Brain pericyte (primary cell): ENCODE measurements at regions not wholly inside any gene's neighbourhood (a gene's known extent, or its start where the extent isn't known, plus 50 kb on each side); places are given as distances from the start of the nearest gene placed in this dataset.

Experiments used
- DNase-seq: peaks from one replicate; pipeline ENCODE4 v3.0.0-alpha.2; 2012; ENCODE audit warnings: low read depth, low spot score

DNA sequence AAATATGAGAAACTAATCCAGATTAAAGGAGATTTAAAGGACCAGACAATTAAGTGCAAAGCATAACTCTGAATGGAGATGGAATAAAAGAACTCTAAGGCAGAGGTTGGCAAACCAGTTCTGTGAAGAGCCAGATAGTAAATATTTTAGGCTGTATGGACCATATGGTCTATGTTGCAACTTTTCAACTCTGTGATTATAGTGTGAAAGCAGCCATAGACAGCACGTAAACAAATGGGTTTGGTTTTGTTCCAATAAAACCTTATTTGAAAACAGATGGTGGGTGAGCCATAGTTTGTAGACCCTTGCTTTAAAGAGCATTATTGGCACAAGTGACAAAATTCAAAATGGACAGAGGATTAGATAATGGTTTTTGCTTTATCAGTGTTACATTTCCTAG lies 884.1 kb downstream of the CCSER2 start:
- DNase-seq: no peak

DNA sequence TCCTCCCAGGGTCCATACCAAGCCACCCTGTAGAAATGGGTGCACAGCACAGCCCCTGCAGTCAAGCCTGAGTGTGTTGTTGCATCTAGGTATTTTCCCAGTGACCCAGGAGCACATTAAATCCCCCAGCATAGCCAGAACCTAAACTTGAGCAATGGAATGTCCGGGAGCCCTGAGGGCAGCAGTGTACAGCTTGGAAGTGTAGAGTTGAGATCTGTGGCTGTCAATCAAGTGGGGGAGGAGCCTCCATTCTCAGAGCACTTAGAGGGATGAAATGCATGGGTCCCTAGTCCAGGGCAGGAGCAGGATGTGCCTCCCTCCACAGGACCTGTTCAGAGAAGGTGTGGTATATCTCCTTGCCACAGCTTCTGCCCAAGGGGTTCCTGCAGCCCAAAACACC lies 885.1 kb downstream of the CCSER2 start:
- no peak for DNase-seq

- no peak for DNase-seq
Observed at GRCh38 chr10:85222300-85222699, 893.9 kb downstream of the CCSER2 start.

DNA sequence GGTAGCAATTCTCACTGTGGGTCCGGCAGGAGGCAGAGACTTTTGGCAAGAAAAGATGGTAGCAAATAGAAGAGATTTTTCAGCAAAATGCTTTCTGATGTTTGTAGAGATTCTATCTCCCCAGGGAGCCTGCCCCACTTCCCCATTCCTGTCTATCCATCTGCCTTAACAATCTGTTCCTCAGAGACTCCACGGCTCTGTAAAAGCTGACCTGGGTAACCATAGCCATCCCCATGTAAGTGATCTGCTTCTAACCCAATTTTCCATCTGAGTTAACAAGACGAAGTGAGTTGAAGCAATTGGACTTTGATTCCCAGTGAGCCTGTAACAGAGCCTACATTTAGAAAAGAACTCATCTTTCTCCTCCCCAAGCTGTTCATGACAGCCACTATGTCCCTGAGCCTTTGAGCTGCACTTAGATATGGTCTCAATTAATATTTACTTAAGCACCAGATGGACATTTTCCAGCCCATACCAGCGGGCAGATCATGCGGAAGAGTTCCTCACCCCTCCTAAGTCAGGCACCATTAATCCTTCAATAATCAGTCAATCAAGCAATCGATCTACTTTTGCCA lies 896.1 kb downstream of the CCSER2 start:
- DNase-seq: no peak

GRCh38 chr10:85225311-85225710 lies 896.9 kb downstream of the CCSER2 start:
- no peak for DNase-seq

GRCh38 chr10:85226596-85226995 lies 898.2 kb downstream of the CCSER2 start:
- no peak for DNase-seq

DNA sequence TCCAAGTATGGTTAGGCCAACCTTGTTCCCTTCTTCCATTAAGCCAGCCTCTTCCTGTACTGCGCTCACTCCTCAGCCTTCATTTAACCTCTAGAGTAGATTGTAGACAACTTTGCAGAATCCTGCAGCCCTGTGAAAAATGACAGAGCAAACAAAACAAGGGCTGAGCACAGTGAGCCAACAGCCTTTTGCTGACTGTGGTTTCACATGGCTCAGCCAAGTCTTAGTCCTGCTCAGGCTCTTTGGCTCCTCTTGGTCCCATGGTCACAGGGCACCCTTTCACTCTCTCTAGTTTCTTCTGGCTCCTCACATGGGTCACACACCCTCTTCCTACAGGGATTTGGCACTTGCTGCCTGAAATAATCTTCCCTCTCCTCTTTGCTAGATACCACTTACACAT lies 900.3 kb downstream of the CCSER2 start:
- no peak for DNase-seq

DNA sequence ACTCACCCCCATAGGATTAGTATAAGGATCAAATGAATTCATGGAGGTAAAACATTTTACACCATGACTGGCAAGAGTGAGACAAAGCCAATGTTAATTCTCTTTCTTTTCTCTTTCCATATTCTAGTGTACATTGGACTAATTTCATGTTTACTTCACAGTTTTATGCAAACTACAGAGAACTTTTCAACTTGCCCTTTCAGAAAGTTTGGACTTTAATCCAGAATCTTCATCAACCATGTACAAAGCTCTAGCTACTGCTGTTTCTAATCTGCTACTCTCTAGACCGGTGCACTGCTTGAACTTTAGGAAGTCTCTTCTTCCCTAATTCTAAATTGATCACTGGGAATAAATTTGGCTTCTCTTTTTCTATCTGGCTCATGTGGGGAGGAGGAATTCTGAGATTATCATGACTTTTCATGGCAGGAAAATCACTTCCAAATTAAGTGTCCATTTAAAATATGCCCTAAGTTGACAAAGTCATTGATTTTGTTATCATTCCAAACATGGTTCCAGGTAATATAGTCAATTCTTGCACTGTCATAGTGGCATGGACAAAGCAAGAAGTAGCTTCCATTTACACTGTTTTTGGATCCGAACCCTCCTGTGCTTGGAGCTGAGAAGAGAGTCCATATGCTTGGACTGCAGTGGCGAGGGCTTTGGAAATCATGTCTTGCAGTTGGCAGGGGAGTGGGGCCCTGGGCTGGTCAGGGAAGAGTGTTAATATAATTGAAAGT lies 903.3 kb downstream of the CCSER2 start:
- DNase-seq: no peak

GRCh38 chr10:85235258-85235657 lies 906.9 kb downstream of the CCSER2 start:
- DNase-seq: no peak

DNA sequence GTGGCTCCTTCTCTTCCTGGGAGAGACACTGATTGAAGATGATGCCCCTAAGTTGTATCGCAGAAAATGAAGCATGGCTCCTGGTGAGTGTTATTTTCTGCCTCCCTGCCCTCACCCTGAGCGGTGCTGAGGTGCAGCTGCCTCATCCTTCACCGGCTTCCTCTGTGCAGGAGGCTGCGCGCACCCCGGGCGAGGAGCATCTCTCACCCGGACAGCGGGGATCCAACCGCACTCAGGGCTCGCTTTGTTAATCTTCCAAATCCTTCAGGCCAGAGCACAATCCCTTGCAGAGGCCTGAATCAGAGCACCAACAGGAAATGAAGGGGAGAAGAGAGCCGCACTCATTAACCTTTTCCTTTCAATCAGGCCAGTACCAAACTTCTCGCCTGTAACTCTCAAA lies 910.3 kb downstream of the CCSER2 start:
- DNase-seq: no peak

GRCh38 chr10:85250304-85250703 lies 921.9 kb downstream of the CCSER2 start:
- DNase-seq: no peak

DNA sequence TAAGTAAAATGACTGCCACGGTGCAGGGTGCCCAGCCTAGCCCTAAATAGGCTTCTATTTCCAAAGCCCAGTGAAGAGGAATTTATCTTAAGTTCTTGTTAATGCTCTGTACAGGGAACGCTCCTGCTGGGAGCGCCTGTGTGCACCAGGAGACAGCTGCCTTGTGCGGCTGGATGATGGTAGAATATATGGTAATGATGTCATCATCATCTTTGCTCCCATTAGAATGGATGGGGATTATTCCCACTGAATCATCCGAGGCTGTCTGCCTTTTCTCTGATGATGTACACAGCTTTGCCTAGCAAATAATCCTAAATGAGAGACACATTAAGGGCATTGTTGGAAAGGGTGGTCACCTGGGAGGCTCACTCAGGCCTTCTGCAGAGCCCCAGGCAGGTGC lies 928.1 kb downstream of the CCSER2 start:
- DNase-seq: no peak

- no peak for DNase-seq
Observed at GRCh38 chr10:85259908-85260307, 931.5 kb downstream of the CCSER2 start.

DNA sequence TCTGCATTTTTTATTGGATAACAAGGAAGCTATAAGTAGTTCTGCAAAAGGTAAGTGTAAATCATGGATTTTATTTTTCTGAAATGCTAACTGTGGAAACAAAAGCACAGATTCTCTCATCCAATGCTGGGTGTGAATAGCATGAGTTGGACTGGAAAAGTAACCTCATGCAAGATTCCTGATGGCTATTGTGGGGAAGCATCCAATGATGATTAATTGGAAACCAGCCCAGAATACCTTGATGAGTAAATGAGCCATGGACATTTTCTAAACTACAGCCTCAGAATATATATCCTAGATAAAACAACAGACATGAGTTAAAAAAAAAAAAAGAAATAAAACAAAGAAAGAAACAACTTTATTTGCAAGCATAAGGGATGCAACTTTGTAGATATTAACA lies 934.6 kb downstream of the CCSER2 start:
- DNase-seq: no peak

- DNase-seq: no peak
Observed at GRCh38 chr10:85265121-85265520, 936.7 kb downstream of the CCSER2 start.

DNA sequence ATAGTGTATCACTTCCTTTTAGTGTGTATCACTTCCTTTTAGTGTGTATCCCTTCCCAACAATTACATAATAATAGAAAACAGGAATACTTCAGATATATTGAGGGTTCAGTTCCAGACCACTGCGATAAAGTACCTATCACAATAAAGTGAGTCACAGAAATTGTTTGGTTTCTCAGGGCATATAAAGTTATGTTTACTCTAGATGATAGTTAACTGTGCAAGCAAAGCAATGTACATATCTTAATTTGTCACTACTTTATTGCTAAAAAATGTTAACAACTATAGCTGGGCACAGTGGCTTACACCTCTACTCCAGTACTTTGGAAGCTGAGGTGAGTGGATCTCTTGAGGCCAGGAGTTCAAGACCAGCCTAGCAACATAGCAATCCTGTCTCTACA lies 938.4 kb downstream of the CCSER2 start:
- no peak for DNase-seq

DNA sequence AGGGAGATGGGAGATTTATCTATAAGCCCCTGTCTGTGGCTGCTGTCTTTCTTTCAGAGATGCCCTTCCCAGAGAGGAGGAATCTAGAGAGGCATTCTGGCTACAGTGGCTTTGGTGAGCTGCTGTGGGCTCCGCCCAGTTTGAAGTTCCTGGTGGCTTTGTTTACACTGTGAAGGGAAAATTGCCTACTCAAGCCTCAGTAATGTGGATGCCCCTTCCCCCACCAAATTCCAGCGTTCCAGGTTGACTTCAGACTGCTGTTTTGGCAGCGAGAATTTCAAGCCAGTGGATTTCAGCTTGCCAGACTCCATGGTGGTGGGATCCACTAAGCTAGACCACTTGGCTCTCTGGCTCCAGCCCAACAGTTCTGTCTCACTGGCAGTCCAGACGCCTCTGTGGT lies 951.6 kb downstream of the CCSER2 start:
- DNase-seq: no peak

- no peak for DNase-seq
Observed at GRCh38 chr10:85284778-85285770, 956.7 kb downstream of the CCSER2 start.

DNA sequence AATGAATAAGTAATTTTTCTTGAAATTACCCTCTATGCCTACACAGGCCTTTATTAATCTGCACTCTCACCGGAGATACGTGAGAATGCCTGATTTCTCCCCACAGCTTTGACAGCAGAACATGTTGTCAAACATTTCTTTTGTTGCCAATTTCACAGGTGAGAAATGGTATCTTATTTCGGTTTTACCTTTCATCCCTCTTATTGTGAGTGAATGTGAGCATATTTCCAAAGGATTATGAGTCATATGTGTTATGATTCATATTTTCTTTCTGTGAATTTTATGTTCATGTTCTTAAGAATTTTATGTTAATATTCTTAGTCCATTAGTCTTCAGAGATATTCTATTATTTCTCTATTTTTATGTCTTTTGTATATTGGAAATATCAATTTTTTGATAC lies 965.1 kb downstream of the CCSER2 start:
- DNase-seq: no peak

- no peak for DNase-seq
Observed at GRCh38 chr10:85311613-85312337, 983.4 kb downstream of the CCSER2 start.

DNA sequence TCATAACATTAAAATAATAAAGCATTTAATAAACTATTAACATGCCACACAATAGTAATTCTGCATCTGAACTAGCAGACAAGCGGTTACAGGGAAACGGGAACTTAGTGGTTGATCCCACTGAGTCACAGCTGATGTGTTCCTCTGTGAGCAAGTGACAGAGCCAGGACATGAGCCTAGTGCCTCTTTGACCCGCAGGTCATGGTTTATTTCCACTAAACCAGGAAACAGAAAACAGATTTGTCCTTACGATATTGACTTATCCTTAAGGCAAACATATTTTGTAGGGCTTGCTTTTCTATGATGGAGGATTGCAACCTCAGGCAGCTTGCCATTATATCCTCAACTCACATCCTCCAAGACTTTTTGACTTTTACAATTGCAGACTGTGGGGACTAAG lies 987.3 kb downstream of the CCSER2 start:
- DNase-seq: no peak

DNA sequence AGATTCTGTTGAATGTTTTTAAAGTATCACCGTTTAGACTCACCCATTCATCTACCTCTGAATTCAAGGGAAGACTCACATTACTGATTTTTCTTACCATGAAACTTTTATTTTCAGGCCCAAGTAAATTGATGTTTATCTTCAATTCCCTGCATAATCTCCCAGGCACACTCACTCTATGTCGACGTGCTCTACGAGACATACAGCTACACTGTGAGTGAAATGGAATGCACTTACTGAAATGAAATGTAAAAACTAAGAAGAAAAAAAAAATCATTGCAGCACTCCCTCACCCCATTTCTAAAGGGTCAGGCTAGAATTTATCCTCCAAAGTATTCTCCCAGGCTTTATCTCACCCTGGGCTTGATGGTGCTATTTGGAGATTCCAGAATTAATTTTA lies 987.9 kb downstream of the CCSER2 start:
- DNase-seq: no peak
